ENCODE measurements at regions not wholly inside any gene's neighbourhood (a gene's known extent, or its start where the extent isn't known, plus 50 kb on each side); places are given as distances from the start of the nearest gene placed in this dataset.

- TF ChIP-seq, protein P1, sequence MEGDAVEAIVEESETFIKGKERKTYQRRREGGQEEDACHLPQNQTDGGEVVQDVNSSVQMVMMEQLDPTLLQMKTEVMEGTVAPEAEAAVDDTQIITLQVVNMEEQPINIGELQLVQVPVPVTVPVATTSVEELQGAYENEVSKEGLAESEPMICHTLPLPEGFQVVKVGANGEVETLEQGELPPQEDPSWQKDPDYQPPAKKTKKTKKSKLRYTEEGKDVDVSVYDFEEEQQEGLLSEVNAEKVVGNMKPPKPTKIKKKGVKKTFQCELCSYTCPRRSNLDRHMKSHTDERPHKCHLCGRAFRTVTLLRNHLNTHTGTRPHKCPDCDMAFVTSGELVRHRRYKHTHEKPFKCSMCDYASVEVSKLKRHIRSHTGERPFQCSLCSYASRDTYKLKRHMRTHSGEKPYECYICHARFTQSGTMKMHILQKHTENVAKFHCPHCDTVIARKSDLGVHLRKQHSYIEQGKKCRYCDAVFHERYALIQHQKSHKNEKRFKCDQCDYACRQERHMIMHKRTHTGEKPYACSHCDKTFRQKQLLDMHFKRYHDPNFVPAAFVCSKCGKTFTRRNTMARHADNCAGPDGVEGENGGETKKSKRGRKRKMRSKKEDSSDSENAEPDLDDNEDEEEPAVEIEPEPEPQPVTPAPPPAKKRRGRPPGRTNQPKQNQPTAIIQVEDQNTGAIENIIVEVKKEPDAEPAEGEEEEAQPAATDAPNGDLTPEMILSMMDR (IDR thresholded peaks at IDR 0.05; ENCODE audit: insufficient read depth, low read length), result no peak
- no peak for TF ChIP-seq POLR2AphosphoS5 (IDR thresholded peaks at IDR 0.05; ENCODE audit: low read depth)
- no peak for TF ChIP-seq SPI1 (IDR thresholded peaks at IDR 0.05; ENCODE audit: borderline replicate concordance, low read depth)
- TF ChIP-seq, protein P2, sequence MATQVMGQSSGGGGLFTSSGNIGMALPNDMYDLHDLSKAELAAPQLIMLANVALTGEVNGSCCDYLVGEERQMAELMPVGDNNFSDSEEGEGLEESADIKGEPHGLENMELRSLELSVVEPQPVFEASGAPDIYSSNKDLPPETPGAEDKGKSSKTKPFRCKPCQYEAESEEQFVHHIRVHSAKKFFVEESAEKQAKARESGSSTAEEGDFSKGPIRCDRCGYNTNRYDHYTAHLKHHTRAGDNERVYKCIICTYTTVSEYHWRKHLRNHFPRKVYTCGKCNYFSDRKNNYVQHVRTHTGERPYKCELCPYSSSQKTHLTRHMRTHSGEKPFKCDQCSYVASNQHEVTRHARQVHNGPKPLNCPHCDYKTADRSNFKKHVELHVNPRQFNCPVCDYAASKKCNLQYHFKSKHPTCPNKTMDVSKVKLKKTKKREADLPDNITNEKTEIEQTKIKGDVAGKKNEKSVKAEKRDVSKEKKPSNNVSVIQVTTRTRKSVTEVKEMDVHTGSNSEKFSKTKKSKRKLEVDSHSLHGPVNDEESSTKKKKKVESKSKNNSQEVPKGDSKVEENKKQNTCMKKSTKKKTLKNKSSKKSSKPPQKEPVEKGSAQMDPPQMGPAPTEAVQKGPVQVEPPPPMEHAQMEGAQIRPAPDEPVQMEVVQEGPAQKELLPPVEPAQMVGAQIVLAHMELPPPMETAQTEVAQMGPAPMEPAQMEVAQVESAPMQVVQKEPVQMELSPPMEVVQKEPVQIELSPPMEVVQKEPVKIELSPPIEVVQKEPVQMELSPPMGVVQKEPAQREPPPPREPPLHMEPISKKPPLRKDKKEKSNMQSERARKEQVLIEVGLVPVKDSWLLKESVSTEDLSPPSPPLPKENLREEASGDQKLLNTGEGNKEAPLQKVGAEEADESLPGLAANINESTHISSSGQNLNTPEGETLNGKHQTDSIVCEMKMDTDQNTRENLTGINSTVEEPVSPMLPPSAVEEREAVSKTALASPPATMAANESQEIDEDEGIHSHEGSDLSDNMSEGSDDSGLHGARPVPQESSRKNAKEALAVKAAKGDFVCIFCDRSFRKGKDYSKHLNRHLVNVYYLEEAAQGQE (IDR thresholded peaks at IDR 0.05; ENCODE audit: insufficient replicate concordance, low read depth), result no peak
- TF ChIP-seq GABPA (IDR thresholded peaks at IDR 0.05; ENCODE audit: low read depth), result no peak
Measured at GRCh38 chr3:152769523-152769922, 65.4 kb upstream of the P2RY1 start.
